K562 (cell line): ENCODE measurements at regions not wholly inside any gene's neighbourhood (a gene's known extent, or its start where the extent isn't known, plus 50 kb on each side); places are given as distances from the start of the nearest gene placed in this dataset.

Source experiments
- EZH2 ChIP-seq: IDR thresholded peaks from 2 replicates; pipeline ENCODE4 v1.6.1; 2012; ENCODE audit warnings: low read depth, mild to moderate bottlenecking, inconsistent platforms, low read length, borderline replicate concordance
- MEF2A ChIP-seq: IDR thresholded peaks from 2 replicates; pipeline ENCODE4 v1.6.1; 2011; ENCODE audit warnings: low read depth, mild to moderate bottlenecking, low read length, moderate library complexity; ENCODE audit not compliant: control insufficient read depth
- SPI1 ChIP-seq: IDR thresholded peaks from 2 replicates; pipeline ENCODE4 v1.6.1; 2011; ENCODE audit warnings: low read depth, low read length, control low read depth, borderline replicate concordance
- SRSF9 ChIP-seq: fragments of 200-400 bp; formaldehyde crosslinking; IDR thresholded peaks from 2 replicates; pipeline ENCODE4 v1.6.1; 2017; ENCODE audit warnings: low read depth, low read length, borderline replicate concordance
- TAF1 ChIP-seq: IDR thresholded peaks from 2 replicates; pipeline ENCODE4 v1.6.1; 2011; ENCODE audit warnings: mild to moderate bottlenecking, low read length, moderate library complexity; ENCODE audit not compliant: insufficient read depth, control insufficient read depth, severe bottlenecking; ENCODE audit errors: extremely low read depth
- ZNF384 ChIP-seq: IDR thresholded peaks from 2 replicates; pipeline ENCODE4 v1.6.1; 2012; ENCODE audit warnings: low read depth, low read length, improper control_type of control experiment
- TF ChIP-seq, protein P1 (sequence below), 3 experiments: IDR thresholded peaks in 2 of 3; conservative IDR thresholded peaks in 1 of 3; 2 replicates each; pipeline ENCODE4 v1.5.1; 2011 to 2012; ENCODE audit warnings: low read length in 3 of 3, mild to moderate bottlenecking in 3 of 3, control low read depth in 2 of 3, improper control_type of control experiment in 1 of 3, inconsistent platforms in 1 of 3, low read depth in 1 of 3, mixed read lengths in 1 of 3, moderate library complexity in 1 of 3; ENCODE audit not compliant: insufficient read depth in 2 of 3

DNA sequence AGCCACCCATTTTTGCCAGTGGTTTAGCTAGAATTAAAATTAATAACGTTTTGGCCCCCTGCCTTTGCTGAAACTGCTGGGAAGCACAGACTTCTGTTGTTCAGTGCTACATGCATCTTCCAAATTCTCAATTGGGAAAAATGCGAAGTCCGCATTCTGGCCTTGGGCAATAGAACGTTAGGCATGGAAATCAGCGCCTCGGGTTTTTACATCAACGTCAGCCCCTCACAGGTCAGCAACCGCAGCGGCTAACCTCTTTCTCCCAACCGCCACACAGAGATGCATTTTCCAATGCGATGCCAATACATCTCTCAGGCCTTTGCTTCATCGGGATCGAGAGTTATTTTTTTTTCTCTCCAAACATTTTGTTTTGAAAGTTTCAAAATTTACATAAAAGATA lies 339.1 kb downstream of the DCHS2 start:
- TF ChIP-seq SPI1 = no peak
- TF ChIP-seq, protein P1, sequence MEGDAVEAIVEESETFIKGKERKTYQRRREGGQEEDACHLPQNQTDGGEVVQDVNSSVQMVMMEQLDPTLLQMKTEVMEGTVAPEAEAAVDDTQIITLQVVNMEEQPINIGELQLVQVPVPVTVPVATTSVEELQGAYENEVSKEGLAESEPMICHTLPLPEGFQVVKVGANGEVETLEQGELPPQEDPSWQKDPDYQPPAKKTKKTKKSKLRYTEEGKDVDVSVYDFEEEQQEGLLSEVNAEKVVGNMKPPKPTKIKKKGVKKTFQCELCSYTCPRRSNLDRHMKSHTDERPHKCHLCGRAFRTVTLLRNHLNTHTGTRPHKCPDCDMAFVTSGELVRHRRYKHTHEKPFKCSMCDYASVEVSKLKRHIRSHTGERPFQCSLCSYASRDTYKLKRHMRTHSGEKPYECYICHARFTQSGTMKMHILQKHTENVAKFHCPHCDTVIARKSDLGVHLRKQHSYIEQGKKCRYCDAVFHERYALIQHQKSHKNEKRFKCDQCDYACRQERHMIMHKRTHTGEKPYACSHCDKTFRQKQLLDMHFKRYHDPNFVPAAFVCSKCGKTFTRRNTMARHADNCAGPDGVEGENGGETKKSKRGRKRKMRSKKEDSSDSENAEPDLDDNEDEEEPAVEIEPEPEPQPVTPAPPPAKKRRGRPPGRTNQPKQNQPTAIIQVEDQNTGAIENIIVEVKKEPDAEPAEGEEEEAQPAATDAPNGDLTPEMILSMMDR (IDR thresholded peaks at IDR 0.05 in 2 of 3, conservative IDR thresholded peaks at IDR 0.05 in 1 of 3; ENCODE audit: insufficient read depth in 2 of 3, low read depth in 1 of 3, low read length in 3 of 3) = no peak
- no peak for TF ChIP-seq ZNF384
- no peak for TF ChIP-seq EZH2
- no peak for TF ChIP-seq MEF2A
- TF ChIP-seq SRSF9 = no peak
- no peak for TF ChIP-seq TAF1
